SK-N-SH (cell line): ENCODE measurements at regions not wholly inside any gene's neighbourhood (a gene's known extent, or its start where the extent isn't known, plus 50 kb on each side); places are given as distances from the start of the nearest gene placed in this dataset.

ENCODE experiments used
- CTCF ChIA-PET: fragments of 300-600, 350-600 bp; formaldehyde crosslinking; extraction: SDS; loops from one replicate; lab custom pipeline; 2021; lab: Yijun Ruan, JAX
- POLR2A ChIA-PET: fragments of 350-600 bp; sonication (Branson Sonifier 250); formaldehyde crosslinking; extraction: SDS; loops from one replicate; lab custom pipeline; 2020; ENCODE audit warnings: antibody characterized with exemption, inconsistent platforms; lab: Yijun Ruan, JAX
- DNase-seq: peaks from one replicate; pipeline ENCODE4 v3.0.0; 2012
- H2AFZ ChIP-seq: fragments of 200-600 bp; sonication (generic); 2 replicates; pipeline ENCODE4 v1.8.1; 2016; ENCODE audit warnings: antibody characterized with exemption, mild to moderate bottlenecking, low read depth
- H3F3A ChIP-seq: fragments of 200-600 bp; sonication (generic); replicated peaks from 2 replicates; pipeline ENCODE3; 2016; ENCODE audit warnings: antibody characterized with exemption, mild to moderate bottlenecking; ENCODE audit not compliant: insufficient read depth
- H3K27ac ChIP-seq, 2 experiments: fragments of 200-500 bp in 1 of 2; fragments of 200-600 bp in 1 of 2; sonication (Bioruptor generic) in 1 of 2; sonication (generic), shearing (Covaris generic) in 1 of 2; 2 replicates each; pipeline versions ENCODE4 v1.5.1 to v1.6.1; 2014 to 2016; ENCODE audit warnings: low read depth in 2 of 2, inconsistent platforms in 1 of 2, low read length in 1 of 2, mild to moderate bottlenecking in 1 of 2, mixed read lengths in 1 of 2
- H3K27me3 ChIP-seq: fragments of 200-600 bp; sonication (generic), shearing (Covaris generic); 2 replicates; pipeline ENCODE4 v1.6.1; 2016; ENCODE audit warnings: mixed run types; ENCODE audit not compliant: insufficient read depth
- H3K36me3 ChIP-seq, 2 experiments: fragments of 200-500 bp in 1 of 2; fragments of 200-600 bp in 1 of 2; sonication (Bioruptor generic) in 1 of 2; sonication (generic) in 1 of 2; replicated peaks in 1 of 2; 2 replicates each; pipeline versions ENCODE3 to v1.5.1; 2014 to 2016; ENCODE audit warnings: low read length in 1 of 2, mild to moderate bottlenecking in 1 of 2; ENCODE audit not compliant: insufficient read depth in 2 of 2, control insufficient read depth in 1 of 2
- H3K4me1 ChIP-seq, 2 experiments: fragments of 200-500 bp in 1 of 2; fragments of 200-600 bp in 1 of 2; sonication (Bioruptor generic) in 1 of 2; sonication (generic), shearing (Covaris generic) in 1 of 2; 2 replicates each; pipeline versions ENCODE4 v1.5.1 to v1.6.1; 2014 to 2016; ENCODE audit warnings: low read depth in 1 of 2, low read length in 1 of 2, mixed run types in 1 of 2; ENCODE audit not compliant: insufficient read depth in 2 of 2, control insufficient read depth in 1 of 2
- H3K4me2 ChIP-seq: fragments of 200-600 bp; sonication (generic), shearing (Covaris generic); 2 replicates; pipeline ENCODE4 v1.6.1; 2017; ENCODE audit warnings: mixed run types
- H3K4me3 ChIP-seq, 2 experiments: fragments of 200-500 bp in 1 of 2; fragments of 200-600 bp in 1 of 2; sonication (Bioruptor generic) in 1 of 2; sonication (generic), shearing (Covaris generic) in 1 of 2; 2 replicates each; pipeline versions ENCODE4 v1.5.1 to v1.8.1; 2014 to 2016; ENCODE audit warnings: low read depth in 2 of 2, inconsistent platforms in 1 of 2, low read length in 1 of 2, mild to moderate bottlenecking in 1 of 2, mixed read lengths in 1 of 2, moderate library complexity in 1 of 2
- H3K79me2 ChIP-seq: fragments of 200-600 bp; sonication (generic); 2 replicates; pipeline ENCODE4 v1.8.1; 2017; ENCODE audit warnings: mild to moderate bottlenecking; ENCODE audit not compliant: insufficient read depth
- H3K9ac ChIP-seq: fragments of 200-600 bp; sonication (generic); 2 replicates; pipeline ENCODE4 v1.6.1; 2017; ENCODE audit warnings: mixed run types
- H3K9me2 ChIP-seq: fragments of 200-600 bp; sonication (generic); 2 replicates; pipeline ENCODE4 v1.6.1; 2017; ENCODE audit warnings: mixed run types
- H3K9me3 ChIP-seq: fragments of 200-600 bp; sonication (generic); 2 replicates; pipeline ENCODE4 v1.6.1; 2017; ENCODE audit warnings: mixed run types, mild to moderate bottlenecking, moderate library complexity
- H4K20me1 ChIP-seq: fragments of 200-600 bp; sonication (generic); 2 replicates; pipeline ENCODE4 v1.6.1; 2017; ENCODE audit warnings: mild to moderate bottlenecking, mixed run types; ENCODE audit not compliant: insufficient read depth
- ELF1 ChIP-seq: IDR thresholded peaks from 2 replicates; pipeline ENCODE4 v1.4.0; 2012
- EP300 ChIP-seq, 2 experiments: IDR thresholded peaks; 2 replicates each; pipeline versions ENCODE4 v1.4.0 to v1.6.1; 2012; ENCODE audit warnings: borderline replicate concordance in 1 of 2, low read depth in 1 of 2, low read length in 1 of 2
- FOSL2 ChIP-seq: IDR thresholded peaks from 2 replicates; pipeline ENCODE4 v1.4.0; 2012; ENCODE audit warnings: low read depth, mild to moderate bottlenecking, moderate library complexity, borderline replicate concordance
- FOXM1 ChIP-seq: IDR thresholded peaks from 2 replicates; pipeline ENCODE4 v1.4.0; 2012; ENCODE audit warnings: low read depth, mild to moderate bottlenecking
- GABPA ChIP-seq: IDR thresholded peaks from 2 replicates; pipeline ENCODE4 v1.4.0; 2012; ENCODE audit warnings: low read depth, mild to moderate bottlenecking
- JUND ChIP-seq: IDR thresholded peaks from 2 replicates; pipeline ENCODE4 v1.4.0; 2012
- MAX ChIP-seq: IDR thresholded peaks from 2 replicates; pipeline ENCODE4 v1.4.0; 2012; ENCODE audit warnings: low read depth
- MEF2A ChIP-seq: IDR thresholded peaks from 2 replicates; pipeline ENCODE4 v1.4.0; 2012; ENCODE audit warnings: low read depth, borderline replicate concordance
- RXRA ChIP-seq: IDR thresholded peaks from 2 replicates; pipeline ENCODE4 v1.4.0; 2012; ENCODE audit warnings: low read depth, mild to moderate bottlenecking, borderline replicate concordance
- SMC3 ChIP-seq: IDR thresholded peaks from 2 replicates; pipeline ENCODE4 v1.6.1; 2012; ENCODE audit warnings: low read depth, low read length, improper control_type of control experiment
- TAF1 ChIP-seq: IDR thresholded peaks from 2 replicates; pipeline ENCODE4 v1.6.1; 2012; ENCODE audit warnings: low read depth, mild to moderate bottlenecking, low read length, moderate library complexity, borderline replicate concordance
- TCF12 ChIP-seq: IDR thresholded peaks from 2 replicates; pipeline ENCODE4 v1.4.0; 2012
- USF2 ChIP-seq: fragments of 150-350 bp; IDR thresholded peaks from 2 replicates; pipeline ENCODE4 v1.6.1; 2017; ENCODE audit warnings: antibody characterized with exemption, low read length, low read depth, borderline replicate concordance
- YY1 ChIP-seq: IDR thresholded peaks from 2 replicates; pipeline ENCODE4 v1.4.0; 2012; ENCODE audit warnings: low read depth, mild to moderate bottlenecking
- WGBS: methylation state at CpG from one replicate; pipeline ENCODE4 v1.1.6; 2017; ENCODE audit warnings: low lambda C conversion rate; 5-methylcytosine and 5-hydroxymethylcytosine counted together
- TF ChIP-seq, protein P1 (sequence below): IDR thresholded peaks from 2 replicates; pipeline ENCODE4 v1.4.0; 2012; ENCODE audit warnings: low read depth, borderline replicate concordance
- TF ChIP-seq, protein P2 (sequence below): IDR thresholded peaks from 2 replicates; pipeline ENCODE4 v1.4.0; 2012; ENCODE audit warnings: low read depth, borderline replicate concordance
- TF ChIP-seq, protein P3 (sequence below): IDR thresholded peaks from 2 replicates; pipeline ENCODE4 v1.6.1; 2012; ENCODE audit warnings: mild to moderate bottlenecking, low read depth, low read length, moderate library complexity

DNA sequence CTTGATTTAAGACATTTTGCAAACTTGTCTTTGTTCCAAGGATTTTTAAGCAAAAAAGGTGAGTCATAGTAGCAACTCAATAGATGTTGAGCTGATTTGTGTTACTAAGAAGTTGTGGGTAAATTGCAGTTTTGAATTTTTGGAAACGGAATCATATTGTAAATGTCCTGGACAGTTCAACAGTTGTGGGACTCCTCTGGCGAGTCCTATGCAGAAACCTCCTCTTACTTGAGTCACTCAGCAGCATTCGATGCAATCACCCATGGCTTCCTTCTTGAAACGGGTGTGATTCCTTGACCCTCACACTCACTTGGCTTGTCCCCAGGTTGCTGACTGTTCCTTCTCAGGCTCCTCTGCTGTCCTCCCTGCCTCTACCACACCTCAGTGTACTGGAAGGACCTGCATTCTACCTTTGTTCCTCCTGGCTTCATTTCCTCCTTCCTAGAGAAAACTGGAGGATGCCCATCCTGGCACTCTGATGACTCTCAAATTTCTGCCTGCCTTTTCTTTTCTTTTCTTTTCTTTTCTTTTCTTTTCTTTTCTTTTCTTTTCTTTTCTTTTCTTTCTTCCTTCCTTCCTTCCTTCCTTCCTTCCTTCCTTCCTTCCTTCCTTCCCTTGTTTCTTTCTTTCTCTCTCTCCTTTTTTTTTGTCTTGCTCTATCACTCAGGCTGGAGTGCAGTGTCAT lies 52.8 kb upstream of the DGKG start (continued):
- no peak for TF ChIP-seq TAF1
- no peak for TF ChIP-seq MEF2A
- TF ChIP-seq, protein P1, sequence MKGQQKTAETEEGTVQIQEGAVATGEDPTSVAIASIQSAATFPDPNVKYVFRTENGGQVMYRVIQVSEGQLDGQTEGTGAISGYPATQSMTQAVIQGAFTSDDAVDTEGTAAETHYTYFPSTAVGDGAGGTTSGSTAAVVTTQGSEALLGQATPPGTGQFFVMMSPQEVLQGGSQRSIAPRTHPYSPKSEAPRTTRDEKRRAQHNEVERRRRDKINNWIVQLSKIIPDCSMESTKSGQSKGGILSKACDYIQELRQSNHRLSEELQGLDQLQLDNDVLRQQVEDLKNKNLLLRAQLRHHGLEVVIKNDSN = no peak
- TF ChIP-seq TCF12 = peak; percentile 55
- peak; percentile 59 for TF ChIP-seq JUND
- TF ChIP-seq, protein P2, sequence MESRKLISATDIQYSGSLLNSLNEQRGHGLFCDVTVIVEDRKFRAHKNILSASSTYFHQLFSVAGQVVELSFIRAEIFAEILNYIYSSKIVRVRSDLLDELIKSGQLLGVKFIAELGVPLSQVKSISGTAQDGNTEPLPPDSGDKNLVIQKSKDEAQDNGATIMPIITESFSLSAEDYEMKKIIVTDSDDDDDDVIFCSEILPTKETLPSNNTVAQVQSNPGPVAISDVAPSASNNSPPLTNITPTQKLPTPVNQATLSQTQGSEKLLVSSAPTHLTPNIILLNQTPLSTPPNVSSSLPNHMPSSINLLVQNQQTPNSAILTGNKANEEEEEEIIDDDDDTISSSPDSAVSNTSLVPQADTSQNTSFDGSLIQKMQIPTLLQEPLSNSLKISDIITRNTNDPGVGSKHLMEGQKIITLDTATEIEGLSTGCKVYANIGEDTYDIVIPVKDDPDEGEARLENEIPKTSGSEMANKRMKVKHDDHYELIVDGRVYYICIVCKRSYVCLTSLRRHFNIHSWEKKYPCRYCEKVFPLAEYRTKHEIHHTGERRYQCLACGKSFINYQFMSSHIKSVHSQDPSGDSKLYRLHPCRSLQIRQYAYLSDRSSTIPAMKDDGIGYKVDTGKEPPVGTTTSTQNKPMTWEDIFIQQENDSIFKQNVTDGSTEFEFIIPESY = no peak

GRCh38 chr3:186413615-186414415 lies 51.8 kb upstream of the DGKG start:
- Histone ChIP-seq H3K4me1 (peaks cover 5 to 10% of the 10 kb centered on the region in 2 experiments; a peak in 3 of 4 replicates), H3K27me3 (no peaks in the 10 kb centered on the region), H4K20me1 (no peaks in the 10 kb centered on the region), H3K79me2 (no peaks in the 10 kb centered on the region), H3K36me3 (no peaks in the 10 kb centered on the region), H3F3A (peaks cover 22% of the 10 kb centered on the region), H3K9ac (no peak overlapping the region), H3K9me2 (no peaks in the 10 kb centered on the region), H2AFZ (no peak overlapping the region), H3K27ac (no peak overlapping the region), H3K4me3 (no peak overlapping the region), H3K4me2 (no peak overlapping the region), H3K9me3 (no peaks in the 10 kb centered on the region)
- POLR2A ChIA-PET = no interaction called here
- CTCF ChIA-PET = interaction anchor here (0.9 kb wide), 1 partner anchor 11 kb away, joined by 4 read pairs; no protein-coding TSS in a partner anchor
- no peak for TF ChIP-seq ELF1
- no peak for TF ChIP-seq MAX
- TF ChIP-seq, protein P3, sequence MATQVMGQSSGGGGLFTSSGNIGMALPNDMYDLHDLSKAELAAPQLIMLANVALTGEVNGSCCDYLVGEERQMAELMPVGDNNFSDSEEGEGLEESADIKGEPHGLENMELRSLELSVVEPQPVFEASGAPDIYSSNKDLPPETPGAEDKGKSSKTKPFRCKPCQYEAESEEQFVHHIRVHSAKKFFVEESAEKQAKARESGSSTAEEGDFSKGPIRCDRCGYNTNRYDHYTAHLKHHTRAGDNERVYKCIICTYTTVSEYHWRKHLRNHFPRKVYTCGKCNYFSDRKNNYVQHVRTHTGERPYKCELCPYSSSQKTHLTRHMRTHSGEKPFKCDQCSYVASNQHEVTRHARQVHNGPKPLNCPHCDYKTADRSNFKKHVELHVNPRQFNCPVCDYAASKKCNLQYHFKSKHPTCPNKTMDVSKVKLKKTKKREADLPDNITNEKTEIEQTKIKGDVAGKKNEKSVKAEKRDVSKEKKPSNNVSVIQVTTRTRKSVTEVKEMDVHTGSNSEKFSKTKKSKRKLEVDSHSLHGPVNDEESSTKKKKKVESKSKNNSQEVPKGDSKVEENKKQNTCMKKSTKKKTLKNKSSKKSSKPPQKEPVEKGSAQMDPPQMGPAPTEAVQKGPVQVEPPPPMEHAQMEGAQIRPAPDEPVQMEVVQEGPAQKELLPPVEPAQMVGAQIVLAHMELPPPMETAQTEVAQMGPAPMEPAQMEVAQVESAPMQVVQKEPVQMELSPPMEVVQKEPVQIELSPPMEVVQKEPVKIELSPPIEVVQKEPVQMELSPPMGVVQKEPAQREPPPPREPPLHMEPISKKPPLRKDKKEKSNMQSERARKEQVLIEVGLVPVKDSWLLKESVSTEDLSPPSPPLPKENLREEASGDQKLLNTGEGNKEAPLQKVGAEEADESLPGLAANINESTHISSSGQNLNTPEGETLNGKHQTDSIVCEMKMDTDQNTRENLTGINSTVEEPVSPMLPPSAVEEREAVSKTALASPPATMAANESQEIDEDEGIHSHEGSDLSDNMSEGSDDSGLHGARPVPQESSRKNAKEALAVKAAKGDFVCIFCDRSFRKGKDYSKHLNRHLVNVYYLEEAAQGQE = no peak
- no peak for TF ChIP-seq GABPA
- no peak for TF ChIP-seq FOSL2
- TF ChIP-seq SMC3 = no peak
- TF ChIP-seq RXRA = no peak
- TF ChIP-seq EP300 (IDR thresholded peaks at IDR 0.05; ENCODE audit: borderline replicate concordance in 1 of 2, low read depth in 1 of 2, low read length in 1 of 2) = no peak
- TF ChIP-seq YY1 = no peak
- TF ChIP-seq FOXM1 = no peak
- no peak for TF ChIP-seq USF2
- TF ChIP-seq JUND = no peak
- WGBS = 53% methylated on average over 22 of the region's 22 CpGs
- peak; percentile 30 for DNase-seq
